ENCODE measurements at regions not wholly inside any gene's neighbourhood (a gene's known extent, or its start where the extent isn't known, plus 50 kb on each side); places are given as distances from the start of the nearest gene placed in this dataset.

- POLR2A ChIA-PET (ENCODE audit: unreplicated experiment), result no interaction called here
- CTCF ChIA-PET, result no interaction called here
- no peak overlapping the region for H2BK120ac ChIP-seq (ENCODE audit: low read depth, low read length)
- H3K36me3 ChIP-seq (ENCODE audit: control insufficient read depth, insufficient read depth, low read length), result no peaks in the 10 kb centered on the region
- TF ChIP-seq CEBPB (IDR thresholded peaks at IDR 0.05; ENCODE audit: low read depth, low read length), result peak; percentile 19; the same call in 1 of the 2 replicates
- no peak for TF ChIP-seq USF2 (IDR thresholded peaks at IDR 0.05; ENCODE audit: low read depth, low read length)
- in situ Hi-C loops (cut with MboI; ENCODE audit: low sequenced_read_pairs), result no loop called here
- H2AK5ac ChIP-seq (ENCODE audit: low read depth, low read length), result no peak overlapping the region
- no peak overlapping the region for H4K91ac ChIP-seq (ENCODE audit: insufficient read depth, low read depth, low read length)
- H4K5ac ChIP-seq (ENCODE audit: low read depth, low read length), result no peak overlapping the region
- intact Hi-C loops (cut with micrococcal nuclease), result no loop called here
- no peak overlapping the region for H2AK9ac ChIP-seq (replicated peaks; ENCODE audit: low read depth, low read length, poor library complexity)
- no peak overlapping the region for H2BK20ac ChIP-seq (ENCODE audit: low read depth, low read length)
- peaks cover 4% of the 10 kb centered on the region; the same call in 1 of the 2 replicates for H3K4me1 ChIP-seq (ENCODE audit: control insufficient read depth, insufficient read depth, low read length)
- no peak overlapping the region for H2BK15ac ChIP-seq (ENCODE audit: low read depth, low read length)
- H3K4me3 ChIP-seq (ENCODE audit: insufficient read depth, low read depth, low read length), result no peak overlapping the region
- H3K4ac ChIP-seq (ENCODE audit: low read depth, low read length), result no peak overlapping the region
- dilution Hi-C loops (cut with HindIII; ENCODE audit: low sequenced_read_pairs, unreplicated experiment), result no loop called here
- WGBS, 2 experiments (ENCODE audit: extremely low coverage in 2 of 2, insufficient read length in 1 of 2), result 83% methylated on average over 1 of the region's 3 CpGs; no CpG with 5 or more reads in 1 of the 2 experiments
- no peak overlapping the region for H3K23ac ChIP-seq (ENCODE audit: low read depth, low read length)
- no peaks in the 10 kb centered on the region for H3K79me1 ChIP-seq (ENCODE audit: low read depth in 1 of 2, low read length in 2 of 2)
- no peak overlapping the region for H3K14ac ChIP-seq (replicated peaks; ENCODE audit: low read depth, low read length)
- no peak overlapping the region; the same call in 1 of the 2 replicates for H3K18ac ChIP-seq (ENCODE audit: low read depth, low read length)
- H3K27ac ChIP-seq (ENCODE audit: insufficient read depth, low read length), result no peak overlapping the region
- peak; percentile 44 for DNase-seq
- H3K9ac ChIP-seq (ENCODE audit: low read depth, low read length), result no peak overlapping the region
- no peaks in the 10 kb centered on the region for H3K27me3 ChIP-seq (ENCODE audit: control insufficient read depth, insufficient read depth, low read length)
- ATAC-seq (ENCODE audit: low read depth), result no peak
- no peaks in the 10 kb centered on the region for H3K9me3 ChIP-seq (ENCODE audit: control insufficient read depth, insufficient read depth, low read length)
- no peak overlapping the region for H3K4me2 ChIP-seq (ENCODE audit: low read depth, low read length)
- no peak overlapping the region for H2AFZ ChIP-seq (replicated peaks; ENCODE audit: low read length, poor library complexity)
- H3K56ac ChIP-seq (ENCODE audit: extremely low read depth, insufficient read depth, low read length), result no peak overlapping the region
- no peak overlapping the region for H4K8ac ChIP-seq (ENCODE audit: low read depth in 2 of 2, low read length in 2 of 2)
- BruUV-seq (replicated peaks), result no TSS peak
- H2BK5ac ChIP-seq (ENCODE audit: low read depth, low read length, poor library complexity, severe bottlenecking), result no peak overlapping the region
- no peaks in the 10 kb centered on the region for H3K9me1 ChIP-seq (ENCODE audit: insufficient read depth, low read length)
- H4K20me1 ChIP-seq (ENCODE audit: insufficient read depth, low read length), result no peaks in the 10 kb centered on the region
These were observed 130.6 kb upstream of the FAT4 start for GRCh38 chr4:125184116-125184515.

Measured in IMR-90 (cell line).